ENCODE measurements at regions not wholly inside any gene's neighbourhood (a gene's known extent, or its start where the extent isn't known, plus 50 kb on each side); places are given as distances from the start of the nearest gene placed in this dataset.

DNA sequence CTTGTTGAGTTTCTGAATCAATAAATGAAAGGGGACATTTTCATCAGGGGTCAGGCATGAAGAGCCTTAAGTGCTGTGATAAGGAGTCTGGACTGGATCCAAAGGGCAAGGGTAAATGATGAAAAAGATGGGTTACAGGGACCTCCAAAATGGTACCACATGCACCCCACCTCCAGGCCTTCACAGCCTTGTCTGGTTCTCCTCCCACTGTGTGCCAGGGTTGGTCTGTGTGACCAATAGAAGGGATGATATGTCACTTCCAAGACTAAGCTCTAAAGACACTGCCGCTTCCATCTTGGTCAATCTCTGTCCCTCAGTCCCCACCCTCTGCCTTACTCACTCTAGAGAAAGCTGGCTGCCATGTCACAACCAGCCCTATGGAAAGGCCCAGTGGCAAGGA, 140.6 kb downstream of the ZNF281 start:
- TF ChIP-seq POLR2A (IDR thresholded peaks at IDR 0.05) (no peak), POLR2AphosphoS5 (IDR thresholded peaks at IDR 0.05) (no peak)
- TF ChIP-seq, protein P1, sequence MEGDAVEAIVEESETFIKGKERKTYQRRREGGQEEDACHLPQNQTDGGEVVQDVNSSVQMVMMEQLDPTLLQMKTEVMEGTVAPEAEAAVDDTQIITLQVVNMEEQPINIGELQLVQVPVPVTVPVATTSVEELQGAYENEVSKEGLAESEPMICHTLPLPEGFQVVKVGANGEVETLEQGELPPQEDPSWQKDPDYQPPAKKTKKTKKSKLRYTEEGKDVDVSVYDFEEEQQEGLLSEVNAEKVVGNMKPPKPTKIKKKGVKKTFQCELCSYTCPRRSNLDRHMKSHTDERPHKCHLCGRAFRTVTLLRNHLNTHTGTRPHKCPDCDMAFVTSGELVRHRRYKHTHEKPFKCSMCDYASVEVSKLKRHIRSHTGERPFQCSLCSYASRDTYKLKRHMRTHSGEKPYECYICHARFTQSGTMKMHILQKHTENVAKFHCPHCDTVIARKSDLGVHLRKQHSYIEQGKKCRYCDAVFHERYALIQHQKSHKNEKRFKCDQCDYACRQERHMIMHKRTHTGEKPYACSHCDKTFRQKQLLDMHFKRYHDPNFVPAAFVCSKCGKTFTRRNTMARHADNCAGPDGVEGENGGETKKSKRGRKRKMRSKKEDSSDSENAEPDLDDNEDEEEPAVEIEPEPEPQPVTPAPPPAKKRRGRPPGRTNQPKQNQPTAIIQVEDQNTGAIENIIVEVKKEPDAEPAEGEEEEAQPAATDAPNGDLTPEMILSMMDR (IDR thresholded peaks at IDR 0.05 in 8 of 11, conservative IDR thresholded peaks at IDR 0.05 in 3 of 11) = no peak
